GM18499 (cell line): ENCODE measurements at regions not wholly inside any gene's neighbourhood (a gene's known extent, or its start where the extent isn't known, plus 50 kb on each side); places are given as distances from the start of the nearest gene placed in this dataset.

Source experiments
- ATAC-seq: cut with Tn5 transposase; IDR thresholded peaks from one replicate; pipeline ENCODE4 v1.9.1; 2021; ENCODE audit warnings: moderate number of reproducible peaks; ENCODE audit not compliant: insufficient read depth, unreplicated experiment

- ATAC-seq = no peak
Measured at GRCh38 chr6:104356197-104356596, 503.5 kb downstream of the HACE1 start.

DNA sequence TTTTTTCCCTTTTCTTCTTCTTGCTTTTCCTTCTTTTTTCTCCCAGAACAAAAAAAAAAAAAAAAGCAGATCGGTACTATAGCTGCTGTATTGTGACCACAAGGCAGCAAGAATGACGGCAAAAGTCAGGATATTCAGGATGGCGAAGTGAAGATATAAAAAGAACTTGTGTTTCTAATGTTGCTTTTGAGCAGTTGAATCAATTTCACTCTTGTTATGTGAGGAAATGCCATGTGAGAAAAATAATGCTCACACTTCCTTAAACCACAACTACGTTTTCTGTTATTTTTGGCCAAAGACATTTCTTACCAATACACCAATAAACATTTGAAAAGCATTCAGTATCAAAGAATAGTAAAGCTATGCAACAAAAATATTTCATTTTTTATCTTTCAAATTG, 510.5 kb downstream of the HACE1 start:
- no peak for ATAC-seq

- ATAC-seq = no peak
Measured at GRCh38 chr6:104344223-104344622, 515.5 kb downstream of the HACE1 start.

- ATAC-seq = no peak
Measured at GRCh38 chr6:104332364-104332763, 527.4 kb downstream of the HACE1 start.

GRCh38 chr6:104326173-104327001, 533.3 kb downstream of the HACE1 start:
- ATAC-seq = no peak

DNA sequence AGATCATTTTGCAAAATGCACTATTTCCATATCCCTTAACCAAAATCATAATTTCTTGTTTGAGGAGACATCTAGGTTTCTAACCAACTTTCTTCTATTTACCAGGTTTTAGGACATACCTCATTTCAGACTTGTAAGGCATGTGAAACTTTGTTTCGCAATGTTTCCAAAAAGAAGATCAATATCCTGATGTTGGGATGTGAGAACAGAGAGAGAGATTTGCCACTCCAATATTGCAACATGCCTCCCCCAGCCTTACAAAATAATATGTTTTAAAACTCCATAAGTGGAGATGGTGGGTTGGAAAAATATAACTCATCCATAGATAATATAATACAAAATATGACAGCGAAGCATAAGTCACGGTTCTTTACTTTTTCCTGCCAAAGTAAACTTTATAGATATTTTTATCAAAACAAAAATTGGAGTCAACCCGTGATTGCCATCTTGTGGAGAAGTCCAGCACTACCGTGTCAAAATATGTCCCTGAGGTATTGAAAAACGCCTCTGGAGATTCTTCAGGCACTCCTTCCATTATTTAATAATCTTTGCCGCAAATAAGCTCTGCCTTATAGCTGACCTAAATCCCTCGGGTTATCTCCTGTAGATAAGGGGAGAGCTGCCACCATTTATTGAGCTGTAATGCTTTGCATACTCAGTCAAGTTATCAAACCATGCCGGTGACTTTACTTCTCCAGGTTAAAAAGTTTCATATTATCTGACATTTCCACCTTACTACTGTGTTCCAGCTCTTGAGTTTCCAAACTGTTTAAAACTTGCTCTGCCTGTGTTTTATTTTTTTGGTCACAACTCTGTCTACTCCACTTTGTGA, 534.2 kb downstream of the HACE1 start:
- no peak for ATAC-seq

- no peak for ATAC-seq
Measured at GRCh38 chr6:104324301-104324700, 535.4 kb downstream of the HACE1 start.

GRCh38 chr6:104322841-104323240, 536.9 kb downstream of the HACE1 start:
- no peak for ATAC-seq

- ATAC-seq = no peak
Measured at GRCh38 chr6:104321301-104321700, 538.4 kb downstream of the HACE1 start.

GRCh38 chr6:104320896-104321295, 538.8 kb downstream of the HACE1 start:
- ATAC-seq = no peak

DNA sequence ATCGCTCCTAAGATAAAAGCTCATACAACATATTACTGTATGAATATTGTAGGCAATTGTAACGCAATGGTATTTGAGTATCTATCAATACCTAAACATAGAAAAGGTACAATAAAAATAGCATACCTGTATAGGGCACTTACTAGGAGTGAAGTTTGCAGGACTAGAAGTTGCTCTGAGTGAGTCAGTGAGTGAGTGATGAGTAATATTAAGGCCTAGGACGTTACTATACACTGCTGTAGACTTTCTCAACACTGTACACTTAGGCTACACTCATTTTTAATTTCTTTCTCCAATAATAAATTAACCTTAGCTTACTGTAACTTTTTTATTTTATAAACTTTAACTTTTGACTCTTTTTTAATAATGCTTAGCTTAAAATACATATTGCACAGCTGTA, 546.9 kb downstream of the HACE1 start:
- ATAC-seq = no peak

DNA sequence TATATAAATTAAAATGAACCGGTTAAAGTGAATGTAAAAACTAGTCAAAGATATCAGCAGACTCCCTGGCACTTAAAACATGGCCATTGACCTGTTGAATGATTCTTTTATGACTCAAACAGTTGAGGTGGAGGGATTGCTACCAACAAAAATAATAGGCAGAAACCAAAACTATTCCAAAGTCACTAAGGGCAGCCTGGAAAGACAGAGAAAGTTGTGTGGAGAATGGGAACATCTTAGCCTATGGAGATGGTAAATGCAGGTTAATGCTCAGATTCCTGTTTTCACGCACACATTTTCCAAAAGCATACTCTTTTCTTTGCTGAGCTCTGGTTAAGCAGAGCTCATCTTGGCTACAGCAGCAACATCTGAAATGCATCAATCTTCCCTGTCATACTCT, 553.5 kb downstream of the HACE1 start:
- ATAC-seq = no peak

DNA sequence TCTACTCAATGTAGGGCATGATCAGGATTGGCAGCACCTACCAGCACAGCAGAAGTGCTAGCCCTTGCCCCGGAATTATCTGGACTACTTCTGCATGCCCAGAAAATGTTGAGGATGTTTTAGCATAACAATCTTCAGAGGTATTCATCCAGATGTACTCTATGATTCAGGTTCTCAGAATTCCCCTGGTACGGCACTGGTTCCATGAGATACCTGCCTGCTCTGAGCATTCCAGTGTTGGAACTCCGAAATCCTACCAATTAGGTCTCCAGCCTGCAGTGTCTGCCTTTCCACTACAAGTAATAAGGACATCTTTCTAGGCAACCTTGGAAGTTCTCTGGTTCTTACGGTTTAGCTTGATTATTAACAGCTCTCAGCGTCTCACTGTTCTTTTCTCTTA, 554.5 kb downstream of the HACE1 start:
- no peak for ATAC-seq

- ATAC-seq = no peak
Measured at GRCh38 chr6:104301951-104302350, 557.8 kb downstream of the HACE1 start.

- ATAC-seq = no peak
Measured at GRCh38 chr6:104286641-104287040, 573.1 kb downstream of the HACE1 start.

DNA sequence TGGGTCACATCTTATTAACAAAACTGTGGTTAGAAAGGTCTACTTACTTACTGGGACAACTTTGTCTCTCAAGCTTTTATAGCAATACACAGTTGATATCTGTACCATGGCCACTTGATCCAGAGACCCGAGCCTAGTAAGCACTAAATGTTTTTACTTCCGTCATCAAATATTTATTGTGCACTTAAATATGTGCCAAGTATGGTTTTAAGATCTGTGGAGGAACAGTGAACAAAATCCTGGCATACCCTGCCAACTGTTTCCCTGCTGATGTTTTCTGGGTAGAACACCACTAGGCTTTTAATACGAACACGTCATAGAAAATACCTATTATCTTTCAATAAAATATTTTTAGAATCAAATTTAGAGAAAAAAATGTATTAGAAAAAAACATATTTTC, 574.8 kb downstream of the HACE1 start:
- ATAC-seq = no peak

DNA sequence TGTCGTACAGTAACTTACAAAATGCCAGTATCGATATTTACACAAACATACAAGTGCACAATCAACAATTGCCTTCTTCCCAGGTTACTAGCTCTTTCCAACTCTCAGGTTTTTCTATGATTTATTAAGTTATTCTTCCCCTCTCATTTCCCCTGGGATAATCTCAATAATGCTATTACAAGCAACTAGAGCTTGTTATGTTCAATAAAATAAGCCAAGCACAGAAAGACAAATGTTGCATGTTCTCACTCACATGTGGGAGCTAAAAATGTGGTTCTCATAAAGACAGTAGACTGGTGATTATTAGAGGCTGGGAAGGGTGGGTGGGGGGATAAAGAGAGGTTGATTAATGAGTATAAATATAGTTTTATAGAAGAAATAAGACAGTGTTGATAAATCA, 577.1 kb downstream of the HACE1 start:
- no peak for ATAC-seq

GRCh38 chr6:104281370-104281769, 578.3 kb downstream of the HACE1 start:
- no peak for ATAC-seq

DNA sequence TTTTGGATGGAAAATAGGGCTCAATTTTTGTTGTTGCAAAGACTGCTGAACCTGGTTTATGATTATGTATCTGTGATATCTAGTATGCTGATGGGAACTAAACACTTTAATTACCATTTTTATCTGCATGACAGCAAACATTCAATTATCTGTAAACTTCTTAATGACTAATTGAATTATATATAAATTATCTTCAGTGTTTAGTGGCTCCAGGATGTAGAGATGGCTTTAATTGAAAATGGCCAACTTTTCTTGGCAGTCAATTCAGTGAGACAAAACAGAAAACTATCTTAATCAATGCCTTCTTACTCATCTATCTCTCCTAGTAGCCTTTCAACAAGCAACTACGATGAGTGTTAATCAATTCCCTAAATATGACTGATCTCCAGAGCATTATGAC, 591.3 kb downstream of the HACE1 start:
- no peak for ATAC-seq

- ATAC-seq = no peak
Measured at GRCh38 chr6:104266922-104267321, 592.8 kb downstream of the HACE1 start.

- no peak for ATAC-seq
Measured at GRCh38 chr6:104256646-104257045, 603.1 kb downstream of the HACE1 start.

GRCh38 chr6:104253236-104253635, 606.5 kb downstream of the HACE1 start:
- no peak for ATAC-seq
